Uterus (tissue), 3 donors: ENCODE measurements at regions not wholly inside any gene's neighbourhood (a gene's known extent, or its start where the extent isn't known, plus 50 kb on each side); places are given as distances from the start of the nearest gene placed in this dataset.

Experiments used
- DNase-seq, 2 donors: peaks; one replicate each; pipeline ENCODE4 v3.0.0-alpha.2; 2019 to 2020
- H3K27ac ChIP-seq, 2 donors: fragments of 200-600 bp; sonication (generic); 1 replicate in 1 of 2; 2 replicates in 1 of 2; pipeline ENCODE4 v1.5.1; 2016 to 2018
- H3K27me3 ChIP-seq, 2 donors: fragments of 200-600 bp; sonication (generic); one replicate each; pipeline ENCODE4 v1.5.1; 2018 to 2019; ENCODE audit warnings: control low read depth in 1 of 2
- H3K36me3 ChIP-seq, 2 donors: fragments of 200-600 bp; sonication (generic); one replicate each; pipeline ENCODE4 v1.5.1; 2019; ENCODE audit warnings: control low read depth in 1 of 2
- H3K4me1 ChIP-seq, 2 donors: fragments of 200-600 bp; sonication (generic); one replicate each; pipeline ENCODE4 v1.5.1; 2018 to 2019; ENCODE audit warnings: control low read depth in 1 of 2
- H3K4me3 ChIP-seq, 2 donors: fragments of 200-600 bp; sonication (generic); 1 replicate in 1 of 2; 2 replicates in 1 of 2; pipeline ENCODE4 v1.5.1; 2018 to 2019; ENCODE audit warnings: mild to moderate bottlenecking in 1 of 2
- H3K9me3 ChIP-seq, 2 donors: fragments of 200-600 bp; sonication (generic); one replicate each; pipeline ENCODE4 v1.5.1; 2019; ENCODE audit warnings: control low read depth in 1 of 2
- CTCF ChIP-seq, 4 experiments: fragments of 200-600 bp in 2 of 4; fragments of 450-650 bp in 2 of 4; sonication (generic) in 2 of 4; IDR thresholded peaks; one replicate each; pipeline ENCODE4 v1.5.1; 2016 to 2019; ENCODE audit warnings: antibody characterized with exemption in 4 of 4, mild to moderate bottlenecking in 2 of 4, moderate library complexity in 1 of 4
- POLR2A ChIP-seq, 2 donors: fragments of 450-650 bp; IDR thresholded peaks; one replicate each; pipeline ENCODE4 v1.6.1; 2016; ENCODE audit warnings: antibody characterized with exemption in 2 of 2, mild to moderate bottlenecking in 1 of 2, moderate library complexity in 1 of 2
- intact Hi-C: fragments of 100-400 bp; cut with DNase I; formaldehyde crosslinking; loops from one replicate; pipeline ENCODE4 v1.15.1; 2023; ENCODE audit warnings: low total_unique reads
- donor health status: DM: yes; HTN: yes; CAD: no.

GRCh38 chr6:23635150-23635549, 490.9 kb upstream of the NRSN1 start:
- Histone ChIP-seq H3K36me3 (no peaks in the 10 kb centered on the region), H3K27ac (no peak overlapping the region), H3K4me1 (no peaks in the 10 kb centered on the region), H3K4me3 (no peak overlapping the region), H3K27me3 (no peaks in the 10 kb centered on the region), H3K9me3 (no peaks in the 10 kb centered on the region)
- DNase-seq: no peak
- intact Hi-C loops: no loop called here
- TF ChIP-seq POLR2A (IDR thresholded peaks at IDR 0.05) (no peak), CTCF (IDR thresholded peaks at IDR 0.05) (no peak)

- Histone ChIP-seq H3K36me3 (no peaks in the 10 kb centered on the region), H3K27me3 (no peaks in the 10 kb centered on the region), H3K9me3 (no peaks in the 10 kb centered on the region), H3K4me1 (no peaks in the 10 kb centered on the region), H3K4me3 (no peak overlapping the region), H3K27ac (no peak overlapping the region)
- intact Hi-C loops: no loop called here
- TF ChIP-seq CTCF (IDR thresholded peaks at IDR 0.05) (no peak), POLR2A (IDR thresholded peaks at IDR 0.05) (no peak)
- DNase-seq: no peak
These were observed 488.7 kb upstream of the NRSN1 start for GRCh38 chr6:23637296-23637695.

- Histone ChIP-seq H3K36me3 (no peaks in the 10 kb centered on the region), H3K27me3 (no peaks in the 10 kb centered on the region), H3K4me3 (no peak overlapping the region), H3K27ac (no peak overlapping the region), H3K4me1 (no peaks in the 10 kb centered on the region), H3K9me3 (no peaks in the 10 kb centered on the region)
- DNase-seq: no peak
- intact Hi-C loops: no loop called here
- TF ChIP-seq CTCF (IDR thresholded peaks at IDR 0.05) (no peak), POLR2A (IDR thresholded peaks at IDR 0.05) (no peak)
These were observed 483.2 kb upstream of the NRSN1 start for GRCh38 chr6:23642849-23643248.

- no peaks in the 10 kb centered on the region for H3K9me3 ChIP-seq
- no peak overlapping the region for H3K27ac ChIP-seq
- no peaks in the 10 kb centered on the region for H3K4me1 ChIP-seq
- DNase-seq: no peak
- no peak overlapping the region for H3K4me3 ChIP-seq
- H3K36me3 ChIP-seq: no peaks in the 10 kb centered on the region
- intact Hi-C loops: no loop called here
- TF ChIP-seq CTCF (IDR thresholded peaks at IDR 0.05) (no peak), POLR2A (IDR thresholded peaks at IDR 0.05) (no peak)
- H3K27me3 ChIP-seq: no peaks in the 10 kb centered on the region
These were observed 479.0 kb upstream of the NRSN1 start for GRCh38 chr6:23647045-23647444.

GRCh38 chr6:23650676-23651075, 475.3 kb upstream of the NRSN1 start:
- no peak for TF ChIP-seq POLR2A (IDR thresholded peaks at IDR 0.05)
- TF ChIP-seq CTCF (IDR thresholded peaks at IDR 0.05): no peak
- no peaks in the 10 kb centered on the region for H3K4me1 ChIP-seq
- H3K9me3 ChIP-seq: no peaks in the 10 kb centered on the region
- H3K4me3 ChIP-seq: no peak overlapping the region
- DNase-seq: no peak
- no peaks in the 10 kb centered on the region for H3K36me3 ChIP-seq
- peak overlapping the region in 1 of 2 donors; percentile 15 for H3K27ac ChIP-seq
- intact Hi-C loops: no loop called here
- H3K27me3 ChIP-seq: no peaks in the 10 kb centered on the region
